ENCODE measurements at regions not wholly inside any gene's neighbourhood (a gene's known extent, or its start where the extent isn't known, plus 50 kb on each side); places are given as distances from the start of the nearest gene placed in this dataset.

GRCh38 chr11:95398437-95399112 is 167.6 kb upstream of the SESN3 start:
- no peak for TF ChIP-seq POLR2A (IDR thresholded peaks at IDR 0.05; ENCODE audit: low read depth, low read length)
- TF ChIP-seq, protein P1, sequence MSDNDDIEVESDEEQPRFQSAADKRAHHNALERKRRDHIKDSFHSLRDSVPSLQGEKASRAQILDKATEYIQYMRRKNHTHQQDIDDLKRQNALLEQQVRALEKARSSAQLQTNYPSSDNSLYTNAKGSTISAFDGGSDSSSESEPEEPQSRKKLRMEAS (IDR thresholded peaks at IDR 0.05; ENCODE audit: insufficient read depth, insufficient read length), result no peak
- no peak for TF ChIP-seq CTCF (IDR thresholded peaks at IDR 0.05; ENCODE audit: extremely low read depth in 1 of 2, insufficient read depth in 1 of 2, low read depth in 1 of 2, low read length in 2 of 2)
- no peak for TF ChIP-seq JUN (IDR thresholded peaks at IDR 0.05; ENCODE audit: borderline replicate concordance, insufficient read depth, insufficient read length, low read depth)
- TF ChIP-seq POLR2AphosphoS5 (IDR thresholded peaks at IDR 0.05; ENCODE audit: insufficient read depth, low read depth, low read length), result no peak

Data from endothelial cell of umbilical vein (primary cell).